GM12878 (cell line): ENCODE measurements at regions not wholly inside any gene's neighbourhood (a gene's known extent, or its start where the extent isn't known, plus 50 kb on each side); places are given as distances from the start of the nearest gene placed in this dataset.

Experiments used
- ATAC-seq: fragments of 200-7000 bp; cut with Tn5 transposase; 3 replicates; pipeline ENCODE4 v1.9.1; 2020; ENCODE audit warnings: mild to moderate bottlenecking, moderate library complexity
- BruUV-seq: library from RNA; stranded (reverse); fragments of 400-500 nt; replicated peaks from 2 replicates; lab custom pipeline; 2021; lab: Mats Ljungman, UMichigan
- CTCF ChIA-PET: fragments of 300-600 bp; sonication (Branson Sonifier 250); formaldehyde crosslinking; extraction: SDS; loops from one replicate; lab custom pipeline; 2021; ENCODE audit warnings: inconsistent platforms; lab: Yijun Ruan, JAX
- POLR2A ChIA-PET: fragments of 350-600 bp; formaldehyde crosslinking; extraction: SDS; loops from one replicate; lab custom pipeline; 2021; ENCODE audit warnings: inconsistent platforms; lab: Charles Lee
- RAD21 ChIA-PET: fragments of 300-600 bp; sonication (Branson Sonifier 250); formaldehyde crosslinking; loops from one replicate; lab custom pipeline; 2023; ENCODE audit warnings: antibody characterized with exemption; ENCODE audit not compliant: unreplicated experiment; lab: Charles Lee
- SMC1A ChIA-PET: fragments of 300-600 bp; sonication (Branson Sonifier 250); formaldehyde crosslinking; loops from one replicate; lab custom pipeline; 2023; ENCODE audit not compliant: unreplicated experiment, uncharacterized antibody; lab: Charles Lee
- DNase-seq: peaks from one replicate; pipeline ENCODE4 v3.0.0-alpha.2; 2011; ENCODE audit warnings: low read depth, low spot score
- FAIRE-seq: peaks from 3 replicates; lab custom pipeline; 2011; peaks lifted over from hg19 to GRCh38; lab: Jason Lieb, UNC
- H2AFZ ChIP-seq: 2 replicates; pipeline ENCODE4 v1.6.0; 2011; ENCODE audit warnings: low read depth, low read length, control low read depth; ENCODE audit not compliant: control insufficient read depth
- H3K27ac ChIP-seq: 2 replicates; pipeline ENCODE4 v1.5.1; 2011; ENCODE audit warnings: control low read depth; ENCODE audit not compliant: control insufficient read depth, insufficient read depth
- H3K27me3 ChIP-seq, 2 experiments: replicated peaks in 1 of 2; 2 replicates each; pipeline versions ENCODE4 v1.6.0 to v1.6.1; 2011; ENCODE audit warnings: low read length in 1 of 2; ENCODE audit not compliant: control insufficient read depth in 2 of 2, insufficient read depth in 2 of 2
- H3K36me3 ChIP-seq, 2 experiments: 2 replicates each; pipeline ENCODE4 v1.5.1; 2011; ENCODE audit warnings: low read length in 1 of 2; ENCODE audit not compliant: control insufficient read depth in 2 of 2, insufficient read depth in 2 of 2
- H3K4me1 ChIP-seq: 2 replicates; pipeline ENCODE4 v1.6.1; 2011; ENCODE audit warnings: mild to moderate bottlenecking, low read length, moderate library complexity, mixed read lengths; ENCODE audit not compliant: control insufficient read depth, insufficient read depth
- H3K4me2 ChIP-seq: 2 replicates; pipeline ENCODE4 v1.6.0; 2011; ENCODE audit warnings: control low read depth; ENCODE audit not compliant: control insufficient read depth, insufficient read depth
- H3K4me3 ChIP-seq: fragments of 200-600 bp; sonication (generic); 2 replicates; pipeline ENCODE4 v1.5.1; 2016
- H3K79me2 ChIP-seq: 2 replicates; pipeline ENCODE4 v1.6.0; 2011; ENCODE audit warnings: low read length; ENCODE audit not compliant: control insufficient read depth, insufficient read depth
- H3K9ac ChIP-seq: 2 replicates; pipeline ENCODE4 v1.8.0; 2011; ENCODE audit warnings: low read length, control low read depth, mixed read lengths; ENCODE audit not compliant: control insufficient read depth, insufficient read depth
- H3K9me3 ChIP-seq: replicated peaks from 3 replicates; pipeline ENCODE4 v1.5.1; 2011; ENCODE audit warnings: mild to moderate bottlenecking, low read length; ENCODE audit not compliant: control insufficient read depth, insufficient read depth
- H4K20me1 ChIP-seq: 2 replicates; pipeline ENCODE4 v1.6.0; 2011; ENCODE audit not compliant: control insufficient read depth, insufficient read depth
- BACH1 ChIP-seq: fragments of 450-650 bp; IDR thresholded peaks from 2 replicates; pipeline ENCODE4 v1.6.1; 2017; ENCODE audit warnings: mild to moderate bottlenecking, borderline replicate concordance
- NFYB ChIP-seq: IDR thresholded peaks from 2 replicates; pipeline ENCODE4 v1.6.1; 2011; ENCODE audit warnings: low read depth, mild to moderate bottlenecking, low read length, improper control_type of control experiment, moderate library complexity; ENCODE audit not compliant: insufficient read depth
- WGBS: methylation state at CpG from one replicate; pipeline ENCODE4 v1.1.6; 2016; ENCODE audit warnings: low lambda C conversion rate; ENCODE audit not compliant: insufficient replicate concordance, insufficient coverage; ENCODE audit errors: missing lambda C conversion rate; 5-methylcytosine and 5-hydroxymethylcytosine counted together
- in situ Hi-C: fragments of 300-500 bp; cut with MboI; formaldehyde crosslinking; loops from 9 replicates; pipeline ENCODE4 v1.14.3; 2018; ENCODE audit warnings: mixed read lengths
- intact Hi-C: fragments of 100-400 bp; cut with micrococcal nuclease; formaldehyde crosslinking; loops from one replicate; pipeline ENCODE4 v1.14.2; 2022; ENCODE audit not compliant: unreplicated experiment
- TF ChIP-seq, protein P1 (sequence below): IDR thresholded peaks from 2 replicates; pipeline ENCODE4 v1.6.1; 2012; ENCODE audit warnings: improper control_type of control experiment, low read depth, low read length; ENCODE audit not compliant: insufficient replicate concordance

DNA sequence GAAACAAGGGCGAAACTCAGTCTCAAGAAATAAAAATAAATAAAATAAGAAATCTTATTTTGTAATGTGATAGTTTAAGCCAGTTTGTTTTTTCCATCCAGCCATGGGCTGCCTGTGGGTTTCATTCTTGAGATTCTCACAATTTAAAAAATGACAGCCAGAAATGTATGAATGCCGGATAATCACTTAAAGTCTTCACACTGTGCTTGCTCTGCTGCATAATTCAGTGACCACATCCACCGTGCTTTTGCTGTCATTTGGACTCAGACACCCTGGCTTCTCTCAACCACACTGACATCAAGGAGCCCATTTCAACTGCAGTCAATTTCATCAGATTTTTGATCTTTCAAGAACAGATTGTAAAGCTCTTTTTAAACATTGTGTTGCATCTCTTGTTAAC, 61.0 kb upstream of the DAPK1 start:
- intact Hi-C loops, result no loop called here
- Histone ChIP-seq H4K20me1 (no peaks in the 10 kb centered on the region), H3K9me3 (no peaks in the 10 kb centered on the region; the same call in 2 of the 3 replicates), H3K9ac (no peak overlapping the region), H3K27me3 (no peaks in the 10 kb centered on the region), H3K4me2 (no peak overlapping the region), H2AFZ (no peak overlapping the region), H3K4me3 (no peak overlapping the region), H3K36me3 (no peaks in the 10 kb centered on the region), H3K4me1 (no peaks in the 10 kb centered on the region), H3K27ac (no peak overlapping the region), H3K79me2 (no peaks in the 10 kb centered on the region)
- ChIA-PET CTCF (no interaction called here), POLR2A (no interaction called here), SMC1A (interaction anchor here (0.8 kb wide), 1 partner anchor 8 kb away, joined by 3 read pairs; no protein-coding TSS in a partner anchor), RAD21 (no interaction called here)
- no TSS peak for BruUV-seq
- FAIRE-seq, result no peak
- in situ Hi-C loops, result no loop called here
- WGBS, result 64% methylated on average over 3 of the region's 3 CpGs
- ATAC-seq, result no peak
- TF ChIP-seq BACH1 (no peak), NFYB (no peak)
- TF ChIP-seq, protein P1, sequence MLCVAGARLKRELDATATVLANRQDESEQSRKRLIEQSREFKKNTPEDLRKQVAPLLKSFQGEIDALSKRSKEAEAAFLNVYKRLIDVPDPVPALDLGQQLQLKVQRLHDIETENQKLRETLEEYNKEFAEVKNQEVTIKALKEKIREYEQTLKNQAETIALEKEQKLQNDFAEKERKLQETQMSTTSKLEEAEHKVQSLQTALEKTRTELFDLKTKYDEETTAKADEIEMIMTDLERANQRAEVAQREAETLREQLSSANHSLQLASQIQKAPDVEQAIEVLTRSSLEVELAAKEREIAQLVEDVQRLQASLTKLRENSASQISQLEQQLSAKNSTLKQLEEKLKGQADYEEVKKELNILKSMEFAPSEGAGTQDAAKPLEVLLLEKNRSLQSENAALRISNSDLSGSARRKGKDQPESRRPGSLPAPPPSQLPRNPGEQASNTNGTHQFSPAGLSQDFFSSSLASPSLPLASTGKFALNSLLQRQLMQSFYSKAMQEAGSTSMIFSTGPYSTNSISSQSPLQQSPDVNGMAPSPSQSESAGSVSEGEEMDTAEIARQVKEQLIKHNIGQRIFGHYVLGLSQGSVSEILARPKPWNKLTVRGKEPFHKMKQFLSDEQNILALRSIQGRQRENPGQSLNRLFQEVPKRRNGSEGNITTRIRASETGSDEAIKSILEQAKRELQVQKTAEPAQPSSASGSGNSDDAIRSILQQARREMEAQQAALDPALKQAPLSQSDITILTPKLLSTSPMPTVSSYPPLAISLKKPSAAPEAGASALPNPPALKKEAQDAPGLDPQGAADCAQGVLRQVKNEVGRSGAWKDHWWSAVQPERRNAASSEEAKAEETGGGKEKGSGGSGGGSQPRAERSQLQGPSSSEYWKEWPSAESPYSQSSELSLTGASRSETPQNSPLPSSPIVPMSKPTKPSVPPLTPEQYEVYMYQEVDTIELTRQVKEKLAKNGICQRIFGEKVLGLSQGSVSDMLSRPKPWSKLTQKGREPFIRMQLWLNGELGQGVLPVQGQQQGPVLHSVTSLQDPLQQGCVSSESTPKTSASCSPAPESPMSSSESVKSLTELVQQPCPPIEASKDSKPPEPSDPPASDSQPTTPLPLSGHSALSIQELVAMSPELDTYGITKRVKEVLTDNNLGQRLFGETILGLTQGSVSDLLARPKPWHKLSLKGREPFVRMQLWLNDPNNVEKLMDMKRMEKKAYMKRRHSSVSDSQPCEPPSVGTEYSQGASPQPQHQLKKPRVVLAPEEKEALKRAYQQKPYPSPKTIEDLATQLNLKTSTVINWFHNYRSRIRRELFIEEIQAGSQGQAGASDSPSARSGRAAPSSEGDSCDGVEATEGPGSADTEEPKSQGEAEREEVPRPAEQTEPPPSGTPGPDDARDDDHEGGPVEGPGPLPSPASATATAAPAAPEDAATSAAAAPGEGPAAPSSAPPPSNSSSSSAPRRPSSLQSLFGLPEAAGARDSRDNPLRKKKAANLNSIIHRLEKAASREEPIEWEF, result no peak
- DNase-seq, result no peak
